Natural killer cell (primary cell): ENCODE measurements at regions not wholly inside any gene's neighbourhood (a gene's known extent, or its start where the extent isn't known, plus 50 kb on each side); places are given as distances from the start of the nearest gene placed in this dataset.

Experiments used
- ATAC-seq, 3 donors: fragments of 150-1000 bp in 2 of 3; fragments of 200-7000 bp in 1 of 3; cut with Tn5 transposase; 1 replicate in 1 of 3; 2 replicates in 2 of 3; pipeline ENCODE4 v1.10.0; 2021; ENCODE audit warnings: mild to moderate bottlenecking in 2 of 3, moderate library complexity in 2 of 3
- DNase-seq, 2 donors: peaks; one replicate each; pipeline versions ENCODE4 v3.0.0 to v3.0.0-alpha.2; 2013 to 2021; ENCODE audit warnings: mixed read lengths in 1 of 2
- H3K27ac ChIP-seq: one replicate; pipeline ENCODE4 v1.5.1; 2013; ENCODE audit warnings: mild to moderate bottlenecking, low read length
- H3K27me3 ChIP-seq: one replicate; pipeline ENCODE4 v1.6.1; 2013; ENCODE audit warnings: low read length; ENCODE audit not compliant: control insufficient read depth, insufficient read depth
- H3K36me3 ChIP-seq: one replicate; pipeline ENCODE4 v1.6.1; 2013; ENCODE audit warnings: low read length; ENCODE audit not compliant: control insufficient read depth, insufficient read depth
- H3K4me1 ChIP-seq: one replicate; pipeline ENCODE4 v1.6.1; 2013; ENCODE audit warnings: low read length; ENCODE audit not compliant: control insufficient read depth, insufficient read depth
- H3K4me3 ChIP-seq: one replicate; pipeline ENCODE4 v1.5.1; 2013; ENCODE audit warnings: low read length
- H3K9me3 ChIP-seq: one replicate; pipeline ENCODE4 v1.6.1; 2013; ENCODE audit warnings: low read length; ENCODE audit not compliant: control insufficient read depth, insufficient read depth
- H3K27ac Mint-ChIP-seq, 2 donors: one replicate each; pipeline ENCODE4 v1.8.0; 2022; ENCODE audit warnings: mild to moderate bottlenecking in 2 of 2, mixed read lengths in 2 of 2, moderate library complexity in 1 of 2
- H3K27me3 Mint-ChIP-seq, 2 donors: one replicate each; pipeline ENCODE4 v1.8.0; 2022; ENCODE audit warnings: low read depth in 2 of 2, mixed read lengths in 2 of 2
- H3K36me3 Mint-ChIP-seq: one replicate; pipeline ENCODE4 v1.8.0; 2022; ENCODE audit warnings: mixed read lengths
- H3K4me1 Mint-ChIP-seq, 2 donors: one replicate each; pipeline ENCODE4 v1.8.0; 2022; ENCODE audit warnings: mixed read lengths in 2 of 2
- H3K4me3 Mint-ChIP-seq: one replicate; pipeline ENCODE4 v1.8.0; 2022; ENCODE audit warnings: mild to moderate bottlenecking, moderate library complexity, mixed read lengths
- H3K9me3 Mint-ChIP-seq, 2 donors: one replicate each; pipeline ENCODE4 v1.8.0; 2022; ENCODE audit warnings: mixed read lengths in 2 of 2
- WGBS: methylation state at CpG from one replicate; pipeline ENCODE4 v1.1.7; 2013; ENCODE audit warnings: missing lambda C conversion rate; ENCODE audit not compliant: insufficient coverage; 5-methylcytosine and 5-hydroxymethylcytosine counted together
- intact Hi-C: fragments of 100-400 bp; cut with micrococcal nuclease; formaldehyde crosslinking; loops from one replicate; pipeline ENCODE4 v1.14.2; 2022
- TF ChIP-seq, protein P1 (sequence below): fragments of 200-600 bp; IDR thresholded peaks from one replicate; pipeline ENCODE4 v1.8.0; 2022; ENCODE audit warnings: antibody characterized with exemption

DNA sequence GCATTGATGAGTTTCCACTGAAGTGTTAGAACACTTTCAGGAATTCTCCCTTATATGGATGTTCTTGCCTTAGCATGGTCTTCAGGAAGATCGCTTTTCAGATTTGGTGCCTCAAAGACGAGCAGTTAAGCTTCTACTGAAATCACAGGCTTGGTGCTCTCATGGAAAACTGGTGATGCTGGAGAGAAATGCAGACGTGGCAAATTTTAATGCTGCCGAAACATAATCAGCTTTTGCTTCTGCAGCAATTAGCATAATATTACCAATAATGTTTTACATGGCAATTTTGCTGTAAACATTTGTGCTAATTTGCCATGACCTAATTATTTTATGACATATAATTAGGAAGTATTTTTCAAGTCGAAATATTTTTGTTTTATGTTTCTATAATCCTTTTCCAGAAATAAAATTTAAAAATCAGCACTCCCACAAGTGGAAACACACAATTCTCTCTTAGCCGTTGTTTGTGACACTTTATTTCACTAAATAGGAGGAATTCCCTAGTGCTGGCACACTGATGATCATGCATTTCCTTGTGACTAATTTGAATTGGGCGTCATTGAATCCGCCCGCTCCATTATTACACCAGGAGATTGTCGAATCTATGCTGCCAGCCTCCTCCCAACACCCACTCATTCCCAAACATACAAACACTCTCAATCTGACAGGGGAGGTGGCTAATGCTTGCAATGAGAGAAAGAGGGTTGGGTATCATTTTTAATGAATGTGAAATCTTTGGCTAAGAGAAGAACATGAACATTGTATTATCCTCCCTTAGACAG lies 506.8 kb upstream of the PPP2R3A start:
- no peak overlapping the region for H3K27ac ChIP-seq
- Mint-ChIP-seq H3K4me1 (no peaks in the 10 kb centered on the region), H3K9me3 (peaks cover 7 to 9% of the 10 kb centered on the region in 2 donors), H3K4me3 (no peak overlapping the region), H3K36me3 (no peaks in the 10 kb centered on the region), H3K27ac (no peak overlapping the region), H3K27me3 (no peaks in the 10 kb centered on the region)
- H3K4me3 ChIP-seq, result no peak overlapping the region
- ATAC-seq (no peak), DNase-seq (no peak)
- TF ChIP-seq, protein P1, sequence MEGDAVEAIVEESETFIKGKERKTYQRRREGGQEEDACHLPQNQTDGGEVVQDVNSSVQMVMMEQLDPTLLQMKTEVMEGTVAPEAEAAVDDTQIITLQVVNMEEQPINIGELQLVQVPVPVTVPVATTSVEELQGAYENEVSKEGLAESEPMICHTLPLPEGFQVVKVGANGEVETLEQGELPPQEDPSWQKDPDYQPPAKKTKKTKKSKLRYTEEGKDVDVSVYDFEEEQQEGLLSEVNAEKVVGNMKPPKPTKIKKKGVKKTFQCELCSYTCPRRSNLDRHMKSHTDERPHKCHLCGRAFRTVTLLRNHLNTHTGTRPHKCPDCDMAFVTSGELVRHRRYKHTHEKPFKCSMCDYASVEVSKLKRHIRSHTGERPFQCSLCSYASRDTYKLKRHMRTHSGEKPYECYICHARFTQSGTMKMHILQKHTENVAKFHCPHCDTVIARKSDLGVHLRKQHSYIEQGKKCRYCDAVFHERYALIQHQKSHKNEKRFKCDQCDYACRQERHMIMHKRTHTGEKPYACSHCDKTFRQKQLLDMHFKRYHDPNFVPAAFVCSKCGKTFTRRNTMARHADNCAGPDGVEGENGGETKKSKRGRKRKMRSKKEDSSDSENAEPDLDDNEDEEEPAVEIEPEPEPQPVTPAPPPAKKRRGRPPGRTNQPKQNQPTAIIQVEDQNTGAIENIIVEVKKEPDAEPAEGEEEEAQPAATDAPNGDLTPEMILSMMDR, result no peak
- WGBS, result 85% methylated on average over 8 of the region's 10 CpGs
- no peaks in the 10 kb centered on the region for H3K27me3 ChIP-seq
- H3K36me3 ChIP-seq, result no peaks in the 10 kb centered on the region
- H3K9me3 ChIP-seq, result no peaks in the 10 kb centered on the region
- intact Hi-C loops, result no loop called here
- H3K4me1 ChIP-seq, result no peaks in the 10 kb centered on the region

DNA sequence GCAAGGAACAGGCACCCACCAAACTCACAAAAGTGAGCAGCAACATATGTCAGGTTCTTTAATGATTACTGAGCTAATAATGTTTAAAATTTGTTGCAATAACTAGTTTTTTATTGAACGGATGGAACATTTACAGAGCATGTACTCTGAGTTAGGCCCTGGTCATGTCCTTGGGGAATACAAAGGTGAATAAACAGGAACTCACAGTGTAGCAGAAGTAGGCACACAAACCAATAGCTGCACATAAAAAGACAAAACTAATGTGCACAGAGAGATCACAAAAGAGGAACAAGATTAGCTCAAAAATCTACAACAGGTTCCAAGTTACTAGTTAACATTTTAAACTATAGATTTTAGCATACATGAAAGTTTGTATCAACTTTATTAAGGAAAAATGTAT lies 505.3 kb upstream of the PPP2R3A start:
- 80% methylated on average over 1 of the region's 1 CpG for WGBS
- H3K4me1 Mint-ChIP-seq, result no peaks in the 10 kb centered on the region

DNA sequence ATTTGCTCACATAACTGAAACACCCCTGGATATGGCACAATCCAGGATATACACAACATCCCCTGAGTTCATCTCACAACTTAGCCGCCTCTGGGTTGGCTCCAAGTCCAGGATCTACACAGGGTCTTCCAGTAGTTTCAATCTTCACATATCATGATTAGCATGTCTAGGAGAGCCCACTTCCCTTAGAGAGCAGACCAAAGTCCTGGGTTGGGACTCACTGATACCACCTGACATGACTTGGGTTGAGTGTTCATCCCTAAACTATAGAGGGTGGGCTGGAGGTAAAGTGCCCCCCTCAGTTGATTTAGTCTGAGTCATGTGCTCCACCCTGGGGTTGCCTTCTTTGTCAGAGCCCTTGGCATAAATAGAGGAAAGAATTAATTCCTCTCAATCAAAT lies 493.6 kb upstream of the PPP2R3A start:
- no peak for DNase-seq
- no peaks in the 10 kb centered on the region for H3K36me3 Mint-ChIP-seq
- Histone ChIP-seq H3K27ac (no peak overlapping the region), H3K4me1 (no peaks in the 10 kb centered on the region), H3K27me3 (no peaks in the 10 kb centered on the region), H3K36me3 (no peaks in the 10 kb centered on the region), H3K4me3 (no peak overlapping the region), H3K9me3 (no peaks in the 10 kb centered on the region)
- WGBS, result 100% methylated on average over 1 of the region's 1 CpG
- no peaks in the 10 kb centered on the region for H3K27me3 Mint-ChIP-seq
- no peaks in the 10 kb centered on the region for H3K4me1 Mint-ChIP-seq
- no peak overlapping the region for H3K27ac Mint-ChIP-seq
- TF ChIP-seq, protein P1, result no peak
- no peak overlapping the region for H3K4me3 Mint-ChIP-seq
- intact Hi-C loops, result no loop called here
- H3K9me3 Mint-ChIP-seq, result peaks cover 0 to 5% of the 10 kb centered on the region in 2 donors
- no peak for ATAC-seq

More for the DNA sequence above, 505.3 kb upstream of the PPP2R3A start:
- H3K4me1 ChIP-seq, result no peaks in the 10 kb centered on the region
- H3K36me3 ChIP-seq, result no peaks in the 10 kb centered on the region
- H3K9me3 ChIP-seq, result no peaks in the 10 kb centered on the region
- no peak for DNase-seq
- Mint-ChIP-seq H3K9me3 (peaks cover 5 to 6% of the 10 kb centered on the region in 2 donors), H3K27me3 (no peaks in the 10 kb centered on the region), H3K36me3 (no peaks in the 10 kb centered on the region), H3K4me3 (no peak overlapping the region), H3K27ac (no peak overlapping the region)
- TF ChIP-seq, protein P1, result no peak
- no peak for ATAC-seq
- H3K27me3 ChIP-seq, result no peaks in the 10 kb centered on the region
- no peak overlapping the region for H3K4me3 ChIP-seq
- intact Hi-C loops, result no loop called here
- H3K27ac ChIP-seq, result no peak overlapping the region

DNA sequence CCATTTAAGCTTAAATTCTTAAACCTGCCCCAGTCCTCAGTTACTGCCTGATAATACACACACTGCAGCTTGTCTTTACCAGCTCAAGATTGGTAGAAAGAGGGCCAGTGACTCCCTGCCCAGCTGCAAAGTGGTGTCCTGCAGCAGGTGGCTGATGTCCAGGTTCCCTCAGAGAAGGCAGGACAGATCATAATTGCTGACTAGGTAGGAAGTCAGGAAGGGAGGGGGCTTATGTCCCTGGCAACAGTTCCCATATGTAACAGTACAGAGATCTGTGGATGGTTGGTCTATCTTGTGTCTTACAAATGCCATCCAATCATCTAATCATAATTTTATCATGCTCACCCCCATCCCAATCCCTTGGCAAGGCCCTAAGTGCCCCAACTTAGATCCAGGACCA lies 492.1 kb upstream of the PPP2R3A start:
- Mint-ChIP-seq H3K9me3 (peaks cover 0 to 5% of the 10 kb centered on the region in 2 donors), H3K4me1 (no peaks in the 10 kb centered on the region), H3K27ac (no peak overlapping the region), H3K36me3 (no peaks in the 10 kb centered on the region), H3K4me3 (no peak overlapping the region), H3K27me3 (no peaks in the 10 kb centered on the region)
- DNase-seq (no peak), ATAC-seq (no peak)
- Histone ChIP-seq H3K27me3 (no peaks in the 10 kb centered on the region), H3K4me1 (no peaks in the 10 kb centered on the region), H3K27ac (no peak overlapping the region), H3K36me3 (no peaks in the 10 kb centered on the region), H3K4me3 (no peak overlapping the region), H3K9me3 (no peaks in the 10 kb centered on the region)
- intact Hi-C loops, result no loop called here
- TF ChIP-seq, protein P1, result no peak
